Motor neuron (in vitro differentiated cells): ENCODE measurements at regions not wholly inside any gene's neighbourhood (a gene's known extent, or its start where the extent isn't known, plus 50 kb on each side); places are given as distances from the start of the nearest gene placed in this dataset.
"Not testable (repeated sequence)": the region's sequence is repeated elsewhere in the genome, so short reads cannot be mapped to it uniquely, and the experiment has no call there.

Experiments
- ATAC-seq, 8 experiments: fragments of 200-7000 bp; cut with Tn5 transposase; replicated peaks in 6 of 8; 2 replicates each; pipeline ENCODE4 v1.8.0; 2021; ENCODE audit warnings: mild to moderate bottlenecking in 8 of 8, moderate library complexity in 8 of 8
- H3K27ac ChIP-seq, 2 donors: fragments of 250-450 bp; sonication (Bioruptor Pico); 2 replicates each; pipeline ENCODE4 v1.9.0; 2021; ENCODE audit warnings: antibody characterized with exemption in 2 of 2, mild to moderate bottlenecking in 2 of 2, moderate library complexity in 1 of 2
- H3K4me1 ChIP-seq, 2 donors: fragments of 250-450 bp; sonication (Bioruptor Pico); replicated peaks in 1 of 2; 2 replicates each; pipeline ENCODE4 v1.6.1; 2021; ENCODE audit warnings: antibody characterized with exemption in 2 of 2, mild to moderate bottlenecking in 2 of 2, moderate library complexity in 1 of 2
- H3K4me3 ChIP-seq, 5 donors: fragments of 250-450 bp; sonication (Bioruptor Pico); 2 replicates each; pipeline ENCODE4 v1.9.0; 2021; ENCODE audit warnings: antibody characterized with exemption in 5 of 5, mild to moderate bottlenecking in 5 of 5, moderate library complexity in 4 of 5
- WGBS, 10 experiments: fragments of 450-650 bp; shearing (Covaris generic); methylation state at CpG; one replicate each; pipeline ENCODE4 v1.0.0; 2022; 5-methylcytosine and 5-hydroxymethylcytosine counted together
- in situ Hi-C, 9 experiments: fragments of 400-800 bp; cut with MboI; loops; one replicate each; pipeline ENCODE4 v1.15.0; 2021; ENCODE audit warnings: low sequenced_read_pairs in 9 of 9, low pct_unique_long_range_greater_than_20kb in 2 of 9; ENCODE audit not compliant: unreplicated experiment in 9 of 9

DNA sequence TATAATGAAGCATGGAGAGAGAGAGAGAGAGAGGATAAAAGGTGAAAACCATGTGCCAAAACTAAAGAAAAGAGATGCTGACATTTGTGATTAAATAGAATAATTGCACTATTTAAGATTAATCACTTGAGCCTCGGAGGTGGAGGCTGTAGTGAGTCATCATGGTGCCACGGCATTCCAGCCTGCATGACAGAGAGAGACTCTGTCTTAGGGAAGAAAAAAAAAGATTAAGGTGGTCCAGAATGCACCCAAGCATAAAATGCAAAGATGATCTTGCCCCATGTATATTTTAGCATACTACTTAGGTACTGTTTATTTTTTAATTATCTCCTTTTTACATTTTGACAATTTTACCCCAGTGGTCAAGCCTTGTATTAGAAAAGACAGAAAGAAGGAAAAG is 742.5 kb downstream of the SPATA31A1 start:
- H3K4me1 ChIP-seq, ATAC-seq, H3K4me3 ChIP-seq, in situ Hi-C loops, H3K27ac ChIP-seq: not testable (repeated sequence)
- WGBS, 10 experiments, result no CpG with 5 or more reads among the region's 2 CpGs

- H3K27ac ChIP-seq, result peak overlapping the region in 1 of 2 donors; percentile 80
- in situ Hi-C loops, H3K4me1 ChIP-seq: not testable (repeated sequence)
- ATAC-seq, result peak; percentile 73 to 100 (median 94)
- peak overlapping the region in 3 of 5 donors; percentile 26 to 39 (median 34) for H3K4me3 ChIP-seq
- WGBS, 10 experiments, result no CpG with 5 or more reads among the region's 71 CpGs
Observed at GRCh38 chr9:40106003-40106782, 750.7 kb downstream of the SPATA31A1 start.

DNA sequence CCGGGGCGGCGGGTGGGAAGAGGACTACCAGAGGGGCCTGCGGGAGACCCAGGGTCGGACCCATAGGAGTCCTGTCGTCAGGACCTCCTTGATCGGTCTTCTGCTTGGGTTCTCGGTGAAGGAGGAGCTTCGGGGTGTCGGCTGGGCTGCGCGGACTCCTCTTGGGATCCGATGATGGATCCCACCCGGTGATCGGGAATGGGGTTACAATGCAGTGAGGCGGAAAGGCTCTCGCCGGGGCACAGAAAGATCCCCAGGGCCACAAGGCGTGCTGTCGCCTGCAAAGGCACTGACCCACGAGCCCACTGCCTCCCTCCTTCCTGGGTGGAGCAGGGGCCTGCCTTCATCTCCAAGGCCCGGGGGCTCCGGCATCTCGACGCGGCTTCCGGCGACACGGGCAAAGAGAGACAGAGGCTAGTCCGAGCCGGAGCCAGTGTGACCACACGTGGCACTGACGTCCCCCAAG is 751.3 kb downstream of the SPATA31A1 start:
- H3K27ac ChIP-seq, in situ Hi-C loops, ATAC-seq, H3K4me3 ChIP-seq, H3K4me1 ChIP-seq: not testable (repeated sequence)
- no CpG with 5 or more reads among the region's 33 CpGs for WGBS, 10 experiments

GRCh38 chr9:40107251-40107650 is 751.8 kb downstream of the SPATA31A1 start:
- ATAC-seq, H3K4me3 ChIP-seq, in situ Hi-C loops, H3K4me1 ChIP-seq, H3K27ac ChIP-seq: not testable (repeated sequence)
- WGBS, 10 experiments, result no CpG with 5 or more reads among the region's 26 CpGs

GRCh38 chr9:40108465-40108864 is 753.0 kb downstream of the SPATA31A1 start:
- in situ Hi-C loops, H3K4me1 ChIP-seq, H3K4me3 ChIP-seq, ATAC-seq, H3K27ac ChIP-seq: not testable (repeated sequence)
- no CpG with 5 or more reads among the region's 30 CpGs for WGBS, 10 experiments

DNA sequence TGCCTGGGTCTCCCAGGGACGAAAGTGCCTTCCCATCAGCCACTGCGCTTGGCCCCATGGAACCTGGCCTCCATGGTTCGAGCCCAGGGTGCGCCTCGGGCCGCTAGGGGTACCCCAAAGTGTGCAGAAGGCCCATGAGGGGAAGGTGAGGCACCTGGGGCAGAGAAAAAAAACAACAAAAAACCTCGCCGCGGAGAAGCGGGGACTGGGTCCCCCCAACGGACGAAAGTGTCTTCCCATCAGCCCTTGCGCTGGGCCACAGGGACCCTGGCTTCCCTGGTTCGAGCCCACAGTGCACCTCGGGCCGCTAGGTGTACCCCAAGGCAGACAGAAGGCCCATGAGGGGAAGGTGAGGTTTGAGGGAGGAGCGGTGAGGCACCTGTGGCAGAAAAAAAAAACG is 755.3 kb downstream of the SPATA31A1 start:
- in situ Hi-C loops, result not testable (repeated sequence)

GRCh38 chr9:40111571-40111970 is 756.1 kb downstream of the SPATA31A1 start:
- in situ Hi-C loops, H3K4me3 ChIP-seq, H3K4me1 ChIP-seq, ATAC-seq, H3K27ac ChIP-seq: not testable (repeated sequence)
- WGBS, 10 experiments, result no CpG with 5 or more reads among the region's 27 CpGs

More for the DNA sequence above, 755.3 kb downstream of the SPATA31A1 start:
- no CpG with 5 or more reads among the region's 18 CpGs for WGBS, 10 experiments
- H3K4me1 ChIP-seq, H3K4me3 ChIP-seq, ATAC-seq, H3K27ac ChIP-seq: not testable (repeated sequence)

- in situ Hi-C loops, ATAC-seq, H3K4me3 ChIP-seq, H3K4me1 ChIP-seq, H3K27ac ChIP-seq: not testable (repeated sequence)
- WGBS, 10 experiments, result no CpG with 5 or more reads among the region's 1 CpG
Observed at GRCh38 chr9:40130598-40130997, 775.1 kb downstream of the SPATA31A1 start.

- peak in 4 of 8 experiments; percentile 49 to 73 (median 68) for ATAC-seq
Observed at GRCh38 chr9:40169204-40169603, 813.7 kb downstream of the SPATA31A1 start.

DNA sequence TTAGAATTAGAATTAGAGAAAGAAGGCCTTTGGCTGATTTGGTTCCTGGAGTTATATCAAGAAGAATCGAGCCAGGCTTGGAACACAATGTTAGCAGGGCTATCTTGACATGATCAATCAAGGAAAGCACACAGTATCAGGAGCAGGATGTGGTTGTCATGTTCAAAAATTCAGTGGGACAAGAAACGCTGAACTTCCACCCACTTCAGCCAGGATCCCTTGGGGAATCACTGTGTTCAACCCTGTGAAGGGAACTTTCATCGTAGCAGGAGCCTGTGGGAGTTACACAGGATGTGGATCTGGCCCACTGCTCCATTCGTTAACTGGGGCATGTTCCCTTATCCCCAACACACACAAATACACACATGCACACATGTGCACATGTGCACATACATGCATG is 817.8 kb downstream of the SPATA31A1 start:
- ATAC-seq, H3K4me1 ChIP-seq, H3K27ac ChIP-seq, H3K4me3 ChIP-seq, in situ Hi-C loops: not testable (repeated sequence)
- WGBS, 10 experiments, result no CpG with 5 or more reads among the region's 4 CpGs

More at GRCh38 chr9:40169204-40169603, 813.7 kb downstream of the SPATA31A1 start:
- H3K4me3 ChIP-seq, H3K27ac ChIP-seq, in situ Hi-C loops, H3K4me1 ChIP-seq: not testable (repeated sequence)
- no CpG with 5 or more reads among the region's 1 CpG for WGBS, 10 experiments

GRCh38 chr9:40174035-40174434 is 818.6 kb downstream of the SPATA31A1 start:
- ATAC-seq, result peak in 2 of 8 experiments; percentile 58 to 77
- in situ Hi-C loops, H3K27ac ChIP-seq, H3K4me1 ChIP-seq, H3K4me3 ChIP-seq: not testable (repeated sequence)
- WGBS, 10 experiments, result no CpG with 5 or more reads among the region's 4 CpGs

DNA sequence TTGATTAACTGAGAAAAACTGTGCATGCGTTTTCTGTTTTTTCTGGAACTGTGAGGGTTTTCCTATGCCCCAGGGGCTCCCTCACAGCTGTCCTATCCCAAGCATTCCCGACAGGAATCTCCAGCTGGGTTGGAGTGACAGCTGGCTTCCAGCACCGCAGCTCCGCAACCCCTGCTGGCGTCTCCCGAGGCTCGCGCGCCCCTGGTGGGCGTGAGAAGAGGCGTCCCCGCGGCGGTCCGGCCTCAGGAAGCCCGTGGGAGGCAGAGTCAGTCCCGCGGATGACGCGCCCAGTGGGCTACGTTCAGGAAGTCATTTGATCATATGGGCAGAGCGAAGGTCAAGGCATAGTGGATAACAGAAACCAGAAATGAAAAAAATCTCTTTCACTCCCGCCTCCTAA is 821.9 kb downstream of the SPATA31A1 start:
- in situ Hi-C loops, H3K27ac ChIP-seq, H3K4me3 ChIP-seq, H3K4me1 ChIP-seq: not testable (repeated sequence)
- no CpG with 5 or more reads among the region's 23 CpGs for WGBS, 10 experiments
- ATAC-seq, result peak in 6 of 8 experiments; percentile 27 to 100 (median 46)

DNA sequence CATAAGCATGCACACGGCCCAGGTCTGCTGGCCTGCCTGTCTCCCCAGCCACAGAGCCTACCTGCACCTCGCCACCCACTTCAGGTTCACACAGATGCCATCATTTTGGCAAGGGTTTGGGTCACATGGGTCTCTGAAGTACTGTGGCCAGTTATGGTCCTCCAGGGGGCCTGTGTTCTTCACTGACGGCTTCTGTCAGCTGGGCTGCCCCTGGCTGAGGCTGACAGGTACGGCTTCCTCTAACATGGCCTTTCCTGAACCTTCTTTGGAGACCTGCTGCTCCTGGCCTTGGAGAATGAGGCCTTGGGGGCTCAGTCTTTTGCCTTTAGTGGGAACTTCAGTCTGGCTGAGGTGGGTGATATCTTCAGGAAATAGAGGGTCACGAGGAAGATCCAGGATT is 835.9 kb downstream of the SPATA31A1 start:
- ATAC-seq, in situ Hi-C loops: not testable (repeated sequence)

DNA sequence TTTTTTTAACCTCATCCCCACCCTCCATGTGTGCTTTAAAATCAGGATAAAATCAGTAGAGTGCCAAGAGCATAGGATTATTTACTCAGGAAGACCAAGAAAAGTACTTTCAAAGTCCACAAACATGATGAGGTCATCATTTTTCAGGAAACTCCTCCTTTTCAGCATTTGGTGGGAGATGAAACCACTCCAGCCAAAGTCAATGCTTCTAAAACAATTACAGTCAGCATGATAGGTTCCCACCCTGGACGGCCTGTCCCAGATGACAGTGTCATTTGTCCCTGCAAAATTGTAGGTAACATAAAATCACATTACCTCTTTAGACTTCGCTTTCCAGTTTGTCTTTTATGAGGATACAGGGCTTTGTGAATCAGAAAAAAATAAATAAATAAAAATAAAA is 836.7 kb downstream of the SPATA31A1 start:
- H3K4me3 ChIP-seq, H3K27ac ChIP-seq, in situ Hi-C loops, H3K4me1 ChIP-seq: not testable (repeated sequence)
- ATAC-seq, result peak in 1 of 8 experiments; percentile 18
- 0 to 100% methylated on average over 1 of the region's 2 CpGs; no CpG with 5 or more reads in 8 of the 10 experiments for WGBS, 10 experiments

More for the DNA sequence above, 835.9 kb downstream of the SPATA31A1 start:
- not testable (repeated sequence) for H3K4me1 ChIP-seq, H3K27ac ChIP-seq, H3K4me3 ChIP-seq
- WGBS, 10 experiments, result no CpG with 5 or more reads among the region's 5 CpGs
